A549 (cell line): ENCODE measurements at regions not wholly inside any gene's neighbourhood (a gene's known extent, or its start where the extent isn't known, plus 50 kb on each side); places are given as distances from the start of the nearest gene placed in this dataset.
A peak's percentile ranks its signal among the peaks of the same experiment; 100 is the strongest.
"Not testable (repeated sequence)": the region's sequence is repeated elsewhere in the genome, so short reads cannot be mapped to it uniquely, and the experiment has no call there.

Source experiments
- ATAC-seq, 2 experiments: fragments of 200-7000 bp in 1 of 2; fragments of >200 bp in 1 of 2; cut with Nextera tagmentation in 1 of 2; cut with Tn5 transposase in 1 of 2; 3 replicates each; pipeline versions ENCODE4 v1.8.0 to v1.9.1; 2018 to 2020; ENCODE audit warnings: mild to moderate bottlenecking in 1 of 2, moderate library complexity in 1 of 2
- CTCF ChIA-PET: fragments of 300-600 bp; sonication (Branson Sonifier 250); formaldehyde crosslinking; extraction: SDS; loops from one replicate; lab custom pipeline; 2021; ENCODE audit warnings: antibody characterized with exemption, inconsistent platforms; lab: Yijun Ruan, JAX
- POLR2A ChIA-PET: fragments of 350-600 bp; formaldehyde crosslinking; extraction: SDS; loops from one replicate; lab custom pipeline; 2021; ENCODE audit warnings: antibody characterized with exemption, inconsistent platforms; lab: Yijun Ruan, JAX
- DNase-seq, 2 experiments: peaks; one replicate each; pipeline versions ENCODE4 v3.0.0 to v3.0.0-alpha.2; 2011 to 2016; ENCODE audit warnings: low read depth in 1 of 2, low spot score in 1 of 2
- FAIRE-seq: peaks from 2 replicates; lab custom pipeline; 2011; peaks lifted over from hg19 to GRCh38; lab: Jason Lieb, UNC
- H3K27ac ChIP-seq, 2 experiments: fragments of >200 bp; sonication (Bioruptor Twin); formaldehyde crosslinking; 3 replicates each; pipeline ENCODE4 v1.5.1; 2016 to 2017
- H3K4me1 ChIP-seq: fragments of >200 bp; sonication (Bioruptor Twin); formaldehyde crosslinking; 3 replicates; pipeline ENCODE4 v1.6.1; 2016
- H3K4me2 ChIP-seq: fragments of >200 bp; sonication (Bioruptor Twin); formaldehyde crosslinking; 3 replicates; pipeline ENCODE4 v1.6.1; 2016
- H3K4me3 ChIP-seq: fragments of >200 bp; sonication (Bioruptor Twin); formaldehyde crosslinking; 3 replicates; pipeline ENCODE4 v1.5.1; 2016
- H3K9me3 ChIP-seq: fragments of >200 bp; sonication (Bioruptor Twin); formaldehyde crosslinking; 3 replicates; pipeline ENCODE4 v1.6.1; 2016
- WGBS: methylation state at CpG from one replicate; pipeline ENCODE4 v1.1.6; 2017; ENCODE audit errors: missing lambda C conversion rate; 5-methylcytosine and 5-hydroxymethylcytosine counted together

GRCh38 chr9:67708109-67708508 lies 150.6 kb upstream of the ANKRD20A1 start:
- ATAC-seq, H3K27ac ChIP-seq, H3K9me3 ChIP-seq, POLR2A ChIA-PET, DNase-seq, H3K4me2 ChIP-seq, H3K4me1 ChIP-seq, H3K4me3 ChIP-seq, FAIRE-seq, CTCF ChIA-PET: not testable (repeated sequence)
- WGBS = no CpG with 5 or more reads among the region's 2 CpGs

- H3K27ac ChIP-seq, POLR2A ChIA-PET, FAIRE-seq, H3K4me2 ChIP-seq, H3K4me3 ChIP-seq, DNase-seq, ATAC-seq, CTCF ChIA-PET, H3K4me1 ChIP-seq, H3K9me3 ChIP-seq: not testable (repeated sequence)
- WGBS = 93% methylated on average over 14 of the region's 32 CpGs
Observed at GRCh38 chr9:67711429-67711828, 147.3 kb upstream of the ANKRD20A1 start.

GRCh38 chr9:67711931-67712330 lies 146.8 kb upstream of the ANKRD20A1 start:
- ATAC-seq, DNase-seq, POLR2A ChIA-PET, H3K27ac ChIP-seq, CTCF ChIA-PET, H3K9me3 ChIP-seq, FAIRE-seq, H3K4me3 ChIP-seq, H3K4me2 ChIP-seq, H3K4me1 ChIP-seq: not testable (repeated sequence)
- 85% methylated on average over 8 of the region's 10 CpGs for whole genome bisulfite sequencing

- H3K4me1 ChIP-seq, POLR2A ChIA-PET, ATAC-seq, H3K9me3 ChIP-seq, DNase-seq, FAIRE-seq, H3K4me2 ChIP-seq, H3K4me3 ChIP-seq, CTCF ChIA-PET, H3K27ac ChIP-seq: not testable (repeated sequence)
- WGBS = 80% methylated on average over 3 of the region's 9 CpGs
Observed at GRCh38 chr9:67712956-67713355, 145.8 kb upstream of the ANKRD20A1 start.

GRCh38 chr9:67717830-67718388 lies 140.8 kb upstream of the ANKRD20A1 start:
- POLR2A ChIA-PET, H3K4me2 ChIP-seq, H3K4me3 ChIP-seq, ATAC-seq, H3K9me3 ChIP-seq, H3K27ac ChIP-seq, CTCF ChIA-PET, DNase-seq, FAIRE-seq, H3K4me1 ChIP-seq: not testable (repeated sequence)
- 86% methylated on average over 11 of the region's 28 CpGs for WGBS

- 92% methylated on average over 13 of the region's 16 CpGs for WGBS
- CTCF ChIA-PET, POLR2A ChIA-PET, H3K9me3 ChIP-seq, H3K4me2 ChIP-seq, ATAC-seq, DNase-seq, H3K4me1 ChIP-seq, H3K27ac ChIP-seq, FAIRE-seq, H3K4me3 ChIP-seq: not testable (repeated sequence)
Observed at GRCh38 chr9:67720491-67720890, 138.2 kb upstream of the ANKRD20A1 start.

GRCh38 chr9:67722460-67723090 lies 136.2 kb upstream of the ANKRD20A1 start:
- WGBS = no CpG with 5 or more reads among the region's 41 CpGs
- POLR2A ChIA-PET, H3K4me3 ChIP-seq: not testable (repeated sequence)

GRCh38 chr9:67723185-67723584 lies 135.5 kb upstream of the ANKRD20A1 start:
- DNase-seq, CTCF ChIA-PET, FAIRE-seq, H3K4me1 ChIP-seq, POLR2A ChIA-PET, H3K9me3 ChIP-seq: not testable (repeated sequence)
- peak overlapping the region; percentile 40; the same call in 2 of the 3 replicates for H3K4me3 ChIP-seq
- WGBS = no CpG with 5 or more reads among the region's 15 CpGs
- peak; percentile 51 to 54; a peak in 4 of 6 replicates for ATAC-seq
- H3K4me2 ChIP-seq = 0 out of 3 replicates have a peak overlapping the region, but pooled peaks have one; percentile 39
- peak overlapping the region; percentile 50 to 69; a peak in 2 of 6 replicates for H3K27ac ChIP-seq

More at GRCh38 chr9:67722460-67723090, 136.2 kb upstream of the ANKRD20A1 start:
- CTCF ChIA-PET, H3K4me1 ChIP-seq, DNase-seq, H3K4me2 ChIP-seq, FAIRE-seq, H3K27ac ChIP-seq, H3K9me3 ChIP-seq: not testable (repeated sequence)
- ATAC-seq = peak; percentile 83 to 91

GRCh38 chr9:67724885-67725284 lies 133.8 kb upstream of the ANKRD20A1 start:
- H3K27ac ChIP-seq, ATAC-seq, FAIRE-seq, H3K4me2 ChIP-seq, H3K4me1 ChIP-seq, H3K4me3 ChIP-seq, CTCF ChIA-PET, POLR2A ChIA-PET, DNase-seq, H3K9me3 ChIP-seq: not testable (repeated sequence)
- 56% methylated on average over 3 of the region's 11 CpGs for WGBS

GRCh38 chr9:67726213-67726988 lies 132.3 kb upstream of the ANKRD20A1 start:
- H3K27ac ChIP-seq, H3K4me1 ChIP-seq, POLR2A ChIA-PET, H3K9me3 ChIP-seq, DNase-seq, FAIRE-seq, CTCF ChIA-PET, H3K4me3 ChIP-seq: not testable (repeated sequence)
- 0 out of 3 replicates have a peak overlapping the region, but pooled peaks have one; percentile 34 for H3K4me2 ChIP-seq
- peak; percentile 74 to 92 for ATAC-seq
- 53% methylated on average over 44 of the region's 58 CpGs for WGBS

GRCh38 chr9:67763133-67763532 lies 95.6 kb upstream of the ANKRD20A1 start:
- H3K4me1 ChIP-seq, FAIRE-seq, POLR2A ChIA-PET, CTCF ChIA-PET, H3K4me3 ChIP-seq, H3K4me2 ChIP-seq, H3K27ac ChIP-seq, H3K9me3 ChIP-seq, ATAC-seq, DNase-seq: not testable (repeated sequence)
- WGBS = 4% methylated on average over 2 of the region's 4 CpGs
